Immature natural killer cell (primary cell): ENCODE measurements at regions not wholly inside any gene's neighbourhood (a gene's known extent, or its start where the extent isn't known, plus 50 kb on each side); places are given as distances from the start of the nearest gene placed in this dataset.

ENCODE experiments used
- DNase-seq, 3 donors: peaks; one replicate each; pipeline ENCODE4 v3.0.0; 2022; ENCODE audit warnings: mixed read lengths in 1 of 3
- H3K27ac Mint-ChIP-seq, 6 donors: one replicate each; pipeline ENCODE4 v1.8.0; 2020; ENCODE audit warnings: mixed read lengths in 6 of 6, mild to moderate bottlenecking in 5 of 6, inconsistent platforms in 4 of 6, moderate library complexity in 3 of 6
- H3K27me3 Mint-ChIP-seq, 3 donors: one replicate each; pipeline ENCODE4 v1.8.0; 2020 to 2021; ENCODE audit warnings: low read depth in 3 of 3, mild to moderate bottlenecking in 3 of 3, mixed read lengths in 3 of 3, moderate library complexity in 3 of 3, inconsistent platforms in 1 of 3
- H3K36me3 Mint-ChIP-seq, 3 donors: one replicate each; pipeline ENCODE4 v1.8.0; 2020; ENCODE audit warnings: mixed read lengths in 3 of 3, inconsistent platforms in 2 of 3, mild to moderate bottlenecking in 2 of 3
- H3K4me1 Mint-ChIP-seq, 2 donors: one replicate each; pipeline ENCODE4 v1.8.0; 2020; ENCODE audit warnings: inconsistent platforms in 2 of 2, mild to moderate bottlenecking in 2 of 2, mixed read lengths in 2 of 2, moderate library complexity in 1 of 2
- H3K4me3 Mint-ChIP-seq, 5 donors: one replicate each; pipeline ENCODE4 v1.8.0; 2020; ENCODE audit warnings: mild to moderate bottlenecking in 5 of 5, mixed read lengths in 5 of 5, inconsistent platforms in 3 of 5, moderate library complexity in 3 of 5
- H3K9me3 Mint-ChIP-seq, 6 donors: one replicate each; pipeline ENCODE4 v1.8.0; 2020; ENCODE audit warnings: mild to moderate bottlenecking in 6 of 6, mixed read lengths in 6 of 6, inconsistent platforms in 4 of 6, moderate library complexity in 3 of 6

GRCh38 chr5:129358069-129358468 is 102.0 kb upstream of the ADAMTS19 start:
- peaks cover 0 to 7% (median 3%) of the 10 kb centered on the region in 3 donors for H3K36me3 Mint-ChIP-seq
- H3K4me1 Mint-ChIP-seq = no peaks in the 10 kb centered on the region
- H3K27ac Mint-ChIP-seq = no peak overlapping the region
- H3K27me3 Mint-ChIP-seq = peaks cover 0 to 3% (median 0%) of the 10 kb centered on the region in 3 donors
- H3K4me3 Mint-ChIP-seq = no peak overlapping the region
- H3K9me3 Mint-ChIP-seq = peaks cover 4 to 51% (median 14%) of the 10 kb centered on the region in 6 donors
- no peak for DNase-seq

- Mint-ChIP-seq H3K4me3 (no peak overlapping the region), H3K36me3 (peaks cover 0 to 7% (median 3%) of the 10 kb centered on the region in 3 donors), H3K27ac (no peak overlapping the region), H3K27me3 (peaks cover 0 to 3% (median 0%) of the 10 kb centered on the region in 3 donors), H3K9me3 (peaks cover 0 to 54% (median 10%) of the 10 kb centered on the region in 6 donors), H3K4me1 (no peaks in the 10 kb centered on the region)
- no peak for DNase-seq
These were observed 100.6 kb upstream of the ADAMTS19 start for GRCh38 chr5:129359450-129359849.

- H3K27ac Mint-ChIP-seq = no peak overlapping the region
- H3K36me3 Mint-ChIP-seq = peaks cover 0 to 7% (median 3%) of the 10 kb centered on the region in 3 donors
- H3K27me3 Mint-ChIP-seq = peaks cover 0 to 3% (median 0%) of the 10 kb centered on the region in 3 donors
- H3K9me3 Mint-ChIP-seq = peaks cover 5 to 64% (median 22%) of the 10 kb centered on the region in 6 donors
- no peak for DNase-seq
- H3K4me1 Mint-ChIP-seq = no peaks in the 10 kb centered on the region
- H3K4me3 Mint-ChIP-seq = no peak overlapping the region
These were observed 98.6 kb upstream of the ADAMTS19 start for GRCh38 chr5:129361441-129362025.

- Mint-ChIP-seq H3K4me1 (no peaks in the 10 kb centered on the region), H3K36me3 (peaks cover 0 to 8% (median 3%) of the 10 kb centered on the region in 3 donors), H3K4me3 (no peak overlapping the region), H3K27me3 (peaks cover 0 to 3% (median 0%) of the 10 kb centered on the region in 3 donors), H3K9me3 (peaks cover 3 to 67% (median 22%) of the 10 kb centered on the region in 6 donors), H3K27ac (no peak overlapping the region)
- DNase-seq = no peak
These were observed 97.6 kb upstream of the ADAMTS19 start for GRCh38 chr5:129362456-129362855.

GRCh38 chr5:129363991-129364390 is 96.1 kb upstream of the ADAMTS19 start:
- peaks cover 0 to 2% (median 0%) of the 10 kb centered on the region in 3 donors for H3K27me3 Mint-ChIP-seq
- H3K4me1 Mint-ChIP-seq = no peaks in the 10 kb centered on the region
- no peak for DNase-seq
- H3K4me3 Mint-ChIP-seq = no peak overlapping the region
- H3K27ac Mint-ChIP-seq = no peak overlapping the region
- H3K9me3 Mint-ChIP-seq = peaks cover 10 to 69% (median 26%) of the 10 kb centered on the region in 6 donors
- peaks cover 0 to 14% (median 3%) of the 10 kb centered on the region in 3 donors for H3K36me3 Mint-ChIP-seq

- H3K4me3 Mint-ChIP-seq = no peak overlapping the region
- peaks cover 8 to 58% (median 25%) of the 10 kb centered on the region in 6 donors for H3K9me3 Mint-ChIP-seq
- H3K27me3 Mint-ChIP-seq = peaks cover 0 to 2% (median 0%) of the 10 kb centered on the region in 3 donors
- H3K4me1 Mint-ChIP-seq = no peaks in the 10 kb centered on the region
- H3K36me3 Mint-ChIP-seq = peaks cover 0 to 12% (median 0%) of the 10 kb centered on the region in 3 donors
- H3K27ac Mint-ChIP-seq = no peak overlapping the region
- no peak for DNase-seq
These were observed 92.2 kb upstream of the ADAMTS19 start for GRCh38 chr5:129367883-129368282.

- peaks cover 8 to 27% (median 16%) of the 10 kb centered on the region in 6 donors for H3K9me3 Mint-ChIP-seq
- H3K27me3 Mint-ChIP-seq = peaks cover 0 to 2% (median 0%) of the 10 kb centered on the region in 3 donors
- DNase-seq = no peak
- peaks cover 0 to 12% (median 0%) of the 10 kb centered on the region in 3 donors for H3K36me3 Mint-ChIP-seq
- no peak overlapping the region for H3K27ac Mint-ChIP-seq
- H3K4me3 Mint-ChIP-seq = no peak overlapping the region
- H3K4me1 Mint-ChIP-seq = no peaks in the 10 kb centered on the region
These were observed 88.1 kb upstream of the ADAMTS19 start for GRCh38 chr5:129372025-129372424.

- Mint-ChIP-seq H3K27me3 (no peaks in the 10 kb centered on the region), H3K27ac (no peak overlapping the region), H3K9me3 (peaks cover 2 to 24% (median 7%) of the 10 kb centered on the region in 6 donors), H3K4me3 (no peak overlapping the region), H3K36me3 (no peaks in the 10 kb centered on the region), H3K4me1 (no peaks in the 10 kb centered on the region)
- DNase-seq = no peak
These were observed 82.6 kb upstream of the ADAMTS19 start for GRCh38 chr5:129377504-129377903.

- H3K4me1 Mint-ChIP-seq = no peaks in the 10 kb centered on the region
- H3K27ac Mint-ChIP-seq = no peak overlapping the region
- no peak overlapping the region for H3K4me3 Mint-ChIP-seq
- no peaks in the 10 kb centered on the region for H3K27me3 Mint-ChIP-seq
- H3K9me3 Mint-ChIP-seq = peaks cover 0 to 29% (median 9%) of the 10 kb centered on the region in 6 donors
- DNase-seq = no peak
- no peaks in the 10 kb centered on the region for H3K36me3 Mint-ChIP-seq
These were observed 81.1 kb upstream of the ADAMTS19 start for GRCh38 chr5:129378961-129379360.

GRCh38 chr5:129379406-129379805 is 80.7 kb upstream of the ADAMTS19 start:
- H3K36me3 Mint-ChIP-seq = no peaks in the 10 kb centered on the region
- H3K27me3 Mint-ChIP-seq = no peaks in the 10 kb centered on the region
- H3K4me1 Mint-ChIP-seq = no peaks in the 10 kb centered on the region
- peaks cover 0 to 29% (median 9%) of the 10 kb centered on the region in 6 donors for H3K9me3 Mint-ChIP-seq
- no peak for DNase-seq
- H3K4me3 Mint-ChIP-seq = no peak overlapping the region
- no peak overlapping the region for H3K27ac Mint-ChIP-seq

- Mint-ChIP-seq H3K27ac (no peak overlapping the region), H3K27me3 (no peaks in the 10 kb centered on the region), H3K9me3 (peaks cover 5 to 31% (median 16%) of the 10 kb centered on the region in 6 donors), H3K36me3 (no peaks in the 10 kb centered on the region), H3K4me3 (no peak overlapping the region), H3K4me1 (no peaks in the 10 kb centered on the region)
- DNase-seq = no peak
These were observed 77.0 kb upstream of the ADAMTS19 start for GRCh38 chr5:129382921-129383672.

GRCh38 chr5:129384193-129384592 is 75.9 kb upstream of the ADAMTS19 start:
- no peaks in the 10 kb centered on the region for H3K36me3 Mint-ChIP-seq

GRCh38 chr5:129384736-129385135 is 75.4 kb upstream of the ADAMTS19 start:
- DNase-seq = no peak
- no peak overlapping the region for H3K27ac Mint-ChIP-seq
- no peaks in the 10 kb centered on the region for H3K36me3 Mint-ChIP-seq
- no peaks in the 10 kb centered on the region for H3K27me3 Mint-ChIP-seq
- H3K9me3 Mint-ChIP-seq = peaks cover 5 to 28% (median 14%) of the 10 kb centered on the region in 6 donors
- H3K4me3 Mint-ChIP-seq = no peak overlapping the region
- no peaks in the 10 kb centered on the region for H3K4me1 Mint-ChIP-seq

More at GRCh38 chr5:129384193-129384592, 75.9 kb upstream of the ADAMTS19 start:
- no peak overlapping the region for H3K27ac Mint-ChIP-seq
- H3K27me3 Mint-ChIP-seq = no peaks in the 10 kb centered on the region
- DNase-seq = no peak
- peaks cover 5 to 31% (median 14%) of the 10 kb centered on the region in 6 donors for H3K9me3 Mint-ChIP-seq
- H3K4me1 Mint-ChIP-seq = no peaks in the 10 kb centered on the region
- H3K4me3 Mint-ChIP-seq = no peak overlapping the region

- Mint-ChIP-seq H3K9me3 (peaks cover 12 to 25% (median 14%) of the 10 kb centered on the region in 6 donors), H3K36me3 (peaks cover 0 to under 1% (median 0%) of the 10 kb centered on the region in 3 donors), H3K4me3 (no peak overlapping the region), H3K27ac (no peak overlapping the region), H3K4me1 (no peaks in the 10 kb centered on the region), H3K27me3 (no peaks in the 10 kb centered on the region)
- DNase-seq = no peak
These were observed 72.2 kb upstream of the ADAMTS19 start for GRCh38 chr5:129387944-129388343.
